ENCODE measurements at regions not wholly inside any gene's neighbourhood (a gene's known extent, or its start where the extent isn't known, plus 50 kb on each side); places are given as distances from the start of the nearest gene placed in this dataset.

DNA sequence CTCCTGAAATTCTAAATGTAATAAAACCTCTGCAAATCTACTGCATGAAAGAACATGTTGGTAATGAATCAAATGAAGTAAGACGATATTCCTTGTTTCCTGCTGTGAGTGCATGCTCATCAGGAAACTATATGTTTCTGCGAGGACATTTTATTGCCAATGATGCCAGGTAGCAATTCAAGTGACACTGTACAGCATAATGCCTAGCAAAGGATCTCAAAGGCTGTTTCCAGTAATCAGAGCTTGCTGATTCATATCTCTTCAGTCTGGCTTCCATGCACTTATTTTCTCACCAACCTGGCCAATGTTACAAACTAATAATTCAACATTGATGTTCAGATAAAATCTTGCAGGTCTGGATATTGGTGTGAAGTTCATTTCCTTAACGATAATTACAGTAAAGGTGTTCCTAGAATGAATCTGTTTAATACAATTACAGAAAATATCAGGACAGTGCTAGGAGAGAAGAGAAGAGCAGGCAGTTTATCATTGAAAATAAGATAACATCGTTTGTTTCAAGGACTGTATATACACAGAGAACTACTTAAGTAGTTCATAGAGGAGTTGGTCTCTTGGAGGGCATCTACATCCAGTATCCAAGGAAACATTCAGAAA is 568.5 kb upstream of the SOX11 start:
- ATAC-seq (no peak), DNase-seq (ENCODE audit: low read depth, low spot score) (no peak)
- no TSS peak for BruUV-seq (replicated peaks)
- Histone ChIP-seq H3K79me2 (ENCODE audit: insufficient read depth, low read length) (no peaks in the 10 kb centered on the region), H3K27ac (ENCODE audit: low read depth, low read length) (no peak overlapping the region), H3K4me2 (ENCODE audit: low read length) (no peak overlapping the region), H3K9me2 (ENCODE audit: insufficient read depth) (no peaks in the 10 kb centered on the region), H2AFZ (ENCODE audit: low read depth, low read length, poor library complexity, severe bottlenecking) (no peak overlapping the region), H3K4me3 (replicated peaks in 1 of 2; ENCODE audit: low read depth in 1 of 2, low read length in 2 of 2) (no peak overlapping the region), H4K20me1 (ENCODE audit: insufficient read depth) (no peaks in the 10 kb centered on the region), H3K4me1 (ENCODE audit: control insufficient read depth in 1 of 2, insufficient read depth in 2 of 2, low read length in 2 of 2) (no peaks in the 10 kb centered on the region), H3K9me3 (ENCODE audit: control insufficient read depth in 1 of 2, insufficient read depth in 1 of 2, low read depth in 1 of 2, low read length in 2 of 2) (peaks cover 16 to 29% of the 10 kb centered on the region in 2 experiments; a peak in 3 of 4 replicates), H3K9ac (ENCODE audit: low read length) (no peak overlapping the region), H3K27me3 (ENCODE audit: insufficient read depth, low read length) (no peaks in the 10 kb centered on the region), H3K36me3 (ENCODE audit: control insufficient read depth in 1 of 2, insufficient read depth in 2 of 2, low read length in 2 of 2) (no peaks in the 10 kb centered on the region)
- no peak for TF ChIP-seq ZNF274 (IDR thresholded peaks at IDR 0.05; ENCODE audit: low read depth, low read length)
- intact Hi-C loops (cut with micrococcal nuclease): no loop called here
- ChIA-PET RAD21 (ENCODE audit: low non-redundant PET in 1 of 2, low total read pairs in 2 of 2, uncharacterized antibody in 2 of 2, unreplicated experiment in 2 of 2) (no interaction called here), CTCF (no interaction called here), POLR2A (no interaction called here)

DNA sequence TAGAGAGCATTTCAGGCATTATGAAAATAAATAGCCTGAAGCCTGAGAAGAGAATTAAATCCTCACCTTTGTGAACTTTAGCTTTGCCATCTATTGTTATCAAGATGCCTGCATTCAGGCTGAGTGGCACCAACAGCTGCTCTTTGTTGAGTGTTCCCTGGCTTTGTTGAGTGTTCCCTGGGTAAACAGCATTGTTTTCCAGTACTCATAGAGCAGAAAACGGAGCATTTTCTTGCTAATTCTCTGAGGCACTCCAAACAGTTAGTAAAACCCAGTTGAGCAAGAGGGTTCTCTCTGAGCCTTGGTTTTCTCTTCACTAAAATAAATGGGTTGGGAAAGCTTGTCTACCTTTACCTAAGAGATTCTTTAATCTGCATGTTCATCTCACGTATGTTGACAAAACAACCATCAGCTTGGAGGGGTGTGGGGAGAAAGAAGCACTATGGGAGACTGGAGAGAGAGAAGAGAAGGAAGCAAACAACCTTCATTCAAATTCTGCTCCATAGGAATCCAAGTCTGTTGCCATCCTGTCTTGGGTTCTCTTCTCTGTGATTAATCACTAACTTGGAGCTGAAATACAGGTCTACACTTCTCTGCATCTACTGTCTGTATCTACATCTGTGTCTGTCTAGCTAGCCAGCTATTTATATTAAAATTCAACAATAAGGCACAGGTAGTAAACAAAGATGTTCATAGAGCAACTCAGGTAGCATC is 567.0 kb upstream of the SOX11 start:
- Histone ChIP-seq H3K36me3 (ENCODE audit: control insufficient read depth in 1 of 2, insufficient read depth in 2 of 2, low read length in 2 of 2) (no peaks in the 10 kb centered on the region), H2AFZ (ENCODE audit: low read depth, low read length, poor library complexity, severe bottlenecking) (no peak overlapping the region), H3K9me2 (ENCODE audit: insufficient read depth) (no peaks in the 10 kb centered on the region), H4K20me1 (ENCODE audit: insufficient read depth) (no peaks in the 10 kb centered on the region), H3K27ac (ENCODE audit: low read depth, low read length) (no peak overlapping the region), H3K9ac (ENCODE audit: low read length) (no peak overlapping the region), H3K4me2 (ENCODE audit: low read length) (no peak overlapping the region), H3K4me3 (replicated peaks in 1 of 2; ENCODE audit: low read depth in 1 of 2, low read length in 2 of 2) (no peak overlapping the region), H3K27me3 (ENCODE audit: insufficient read depth, low read length) (no peaks in the 10 kb centered on the region), H3K4me1 (ENCODE audit: control insufficient read depth in 1 of 2, insufficient read depth in 2 of 2, low read length in 2 of 2) (no peaks in the 10 kb centered on the region), H3K79me2 (ENCODE audit: insufficient read depth, low read length) (no peaks in the 10 kb centered on the region), H3K9me3 (ENCODE audit: control insufficient read depth in 1 of 2, insufficient read depth in 1 of 2, low read depth in 1 of 2, low read length in 2 of 2) (peaks cover 18 to 29% of the 10 kb centered on the region in 2 experiments; a peak in 2 of 4 replicates)
- ChIA-PET RAD21 (ENCODE audit: low non-redundant PET in 1 of 2, low total read pairs in 2 of 2, uncharacterized antibody in 2 of 2, unreplicated experiment in 2 of 2) (no interaction called here), POLR2A (no interaction called here), CTCF (no interaction called here)
- ATAC-seq: no peak
- DNase-seq (ENCODE audit: low read depth, low spot score): no peak
- BruUV-seq (replicated peaks): no TSS peak
- intact Hi-C loops (cut with micrococcal nuclease): no loop called here
- TF ChIP-seq, protein P1, sequence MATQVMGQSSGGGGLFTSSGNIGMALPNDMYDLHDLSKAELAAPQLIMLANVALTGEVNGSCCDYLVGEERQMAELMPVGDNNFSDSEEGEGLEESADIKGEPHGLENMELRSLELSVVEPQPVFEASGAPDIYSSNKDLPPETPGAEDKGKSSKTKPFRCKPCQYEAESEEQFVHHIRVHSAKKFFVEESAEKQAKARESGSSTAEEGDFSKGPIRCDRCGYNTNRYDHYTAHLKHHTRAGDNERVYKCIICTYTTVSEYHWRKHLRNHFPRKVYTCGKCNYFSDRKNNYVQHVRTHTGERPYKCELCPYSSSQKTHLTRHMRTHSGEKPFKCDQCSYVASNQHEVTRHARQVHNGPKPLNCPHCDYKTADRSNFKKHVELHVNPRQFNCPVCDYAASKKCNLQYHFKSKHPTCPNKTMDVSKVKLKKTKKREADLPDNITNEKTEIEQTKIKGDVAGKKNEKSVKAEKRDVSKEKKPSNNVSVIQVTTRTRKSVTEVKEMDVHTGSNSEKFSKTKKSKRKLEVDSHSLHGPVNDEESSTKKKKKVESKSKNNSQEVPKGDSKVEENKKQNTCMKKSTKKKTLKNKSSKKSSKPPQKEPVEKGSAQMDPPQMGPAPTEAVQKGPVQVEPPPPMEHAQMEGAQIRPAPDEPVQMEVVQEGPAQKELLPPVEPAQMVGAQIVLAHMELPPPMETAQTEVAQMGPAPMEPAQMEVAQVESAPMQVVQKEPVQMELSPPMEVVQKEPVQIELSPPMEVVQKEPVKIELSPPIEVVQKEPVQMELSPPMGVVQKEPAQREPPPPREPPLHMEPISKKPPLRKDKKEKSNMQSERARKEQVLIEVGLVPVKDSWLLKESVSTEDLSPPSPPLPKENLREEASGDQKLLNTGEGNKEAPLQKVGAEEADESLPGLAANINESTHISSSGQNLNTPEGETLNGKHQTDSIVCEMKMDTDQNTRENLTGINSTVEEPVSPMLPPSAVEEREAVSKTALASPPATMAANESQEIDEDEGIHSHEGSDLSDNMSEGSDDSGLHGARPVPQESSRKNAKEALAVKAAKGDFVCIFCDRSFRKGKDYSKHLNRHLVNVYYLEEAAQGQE (IDR thresholded peaks at IDR 0.05; ENCODE audit: low read depth): no peak
- no peak for TF ChIP-seq SP1 (IDR thresholded peaks at IDR 0.05; ENCODE audit: low read depth)
- TF ChIP-seq JUND (IDR thresholded peaks at IDR 0.05): no peak
- TF ChIP-seq ZNF274 (IDR thresholded peaks at IDR 0.05; ENCODE audit: low read depth, low read length): no peak
- TF ChIP-seq ELF1 (IDR thresholded peaks at IDR 0.05; ENCODE audit: borderline replicate concordance, low read depth): no peak
- TF ChIP-seq CEBPB (IDR thresholded peaks at IDR 0.05; ENCODE audit: low read depth): no peak
- TF ChIP-seq POLR2A (IDR thresholded peaks at IDR 0.05; ENCODE audit: borderline replicate concordance, extremely low read depth, insufficient read depth, insufficient read length): no peak
- no peak for TF ChIP-seq EZH2 (IDR thresholded peaks at IDR 0.05)
- TF ChIP-seq, protein P2, sequence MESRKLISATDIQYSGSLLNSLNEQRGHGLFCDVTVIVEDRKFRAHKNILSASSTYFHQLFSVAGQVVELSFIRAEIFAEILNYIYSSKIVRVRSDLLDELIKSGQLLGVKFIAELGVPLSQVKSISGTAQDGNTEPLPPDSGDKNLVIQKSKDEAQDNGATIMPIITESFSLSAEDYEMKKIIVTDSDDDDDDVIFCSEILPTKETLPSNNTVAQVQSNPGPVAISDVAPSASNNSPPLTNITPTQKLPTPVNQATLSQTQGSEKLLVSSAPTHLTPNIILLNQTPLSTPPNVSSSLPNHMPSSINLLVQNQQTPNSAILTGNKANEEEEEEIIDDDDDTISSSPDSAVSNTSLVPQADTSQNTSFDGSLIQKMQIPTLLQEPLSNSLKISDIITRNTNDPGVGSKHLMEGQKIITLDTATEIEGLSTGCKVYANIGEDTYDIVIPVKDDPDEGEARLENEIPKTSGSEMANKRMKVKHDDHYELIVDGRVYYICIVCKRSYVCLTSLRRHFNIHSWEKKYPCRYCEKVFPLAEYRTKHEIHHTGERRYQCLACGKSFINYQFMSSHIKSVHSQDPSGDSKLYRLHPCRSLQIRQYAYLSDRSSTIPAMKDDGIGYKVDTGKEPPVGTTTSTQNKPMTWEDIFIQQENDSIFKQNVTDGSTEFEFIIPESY (IDR thresholded peaks at IDR 0.05; ENCODE audit: extremely low read depth, insufficient replicate concordance, low read length): no peak
- TF ChIP-seq SRF (IDR thresholded peaks at IDR 0.05; ENCODE audit: low read depth): no peak
